GM21717 (cell line): ENCODE measurements at regions not wholly inside any gene's neighbourhood (a gene's known extent, or its start where the extent isn't known, plus 50 kb on each side); places are given as distances from the start of the nearest gene placed in this dataset.

Experiments
- ATAC-seq: cut with Tn5 transposase; IDR thresholded peaks from one replicate; pipeline ENCODE4 v1.9.1; 2021; ENCODE audit warnings: mild to moderate bottlenecking, moderate library complexity; ENCODE audit not compliant: unreplicated experiment

DNA sequence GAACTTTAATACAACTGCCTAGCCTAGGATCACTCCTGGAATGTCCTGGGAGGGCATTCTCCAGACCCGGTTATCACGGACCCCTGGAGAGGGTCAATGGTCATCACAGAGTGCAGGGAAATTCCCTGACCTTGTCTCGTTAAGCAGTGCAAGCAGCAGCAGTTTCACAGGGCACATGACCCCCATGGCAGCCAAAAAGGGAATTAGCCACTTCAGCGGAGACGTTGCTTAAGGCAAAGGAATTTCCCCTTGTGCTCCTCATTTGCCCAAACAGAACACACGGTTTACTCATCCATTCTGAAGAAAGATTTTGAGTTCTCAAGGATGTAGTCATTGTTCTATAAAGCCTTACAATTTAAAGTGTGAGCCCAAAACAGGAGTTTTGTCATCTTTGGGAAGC lies 260.3 kb downstream of the SNX13 start:
- ATAC-seq = no peak

GRCh38 chr7:17680943-17681351 lies 259.3 kb downstream of the SNX13 start:
- ATAC-seq = no peak

GRCh38 chr7:17681965-17682364 lies 258.3 kb downstream of the SNX13 start:
- ATAC-seq = no peak

DNA sequence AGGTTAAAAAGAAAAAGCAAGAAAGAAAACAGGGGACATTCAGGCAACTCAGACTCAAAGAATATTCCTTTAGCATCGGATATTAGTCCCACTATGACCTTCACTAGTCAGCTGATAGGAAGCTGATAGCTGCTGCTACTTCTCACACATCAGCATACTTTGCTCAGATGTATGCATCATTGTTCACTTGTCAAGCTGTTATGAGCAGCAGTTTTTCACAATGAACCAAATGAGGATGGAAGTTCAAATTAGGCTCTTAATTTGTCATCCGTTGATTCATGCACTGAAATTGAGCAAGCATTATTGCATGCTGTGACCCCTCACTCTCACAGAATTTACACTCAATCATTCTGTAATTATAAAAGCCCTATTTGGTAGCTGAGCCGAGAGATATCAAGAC lies 257.7 kb downstream of the SNX13 start:
- ATAC-seq = no peak

DNA sequence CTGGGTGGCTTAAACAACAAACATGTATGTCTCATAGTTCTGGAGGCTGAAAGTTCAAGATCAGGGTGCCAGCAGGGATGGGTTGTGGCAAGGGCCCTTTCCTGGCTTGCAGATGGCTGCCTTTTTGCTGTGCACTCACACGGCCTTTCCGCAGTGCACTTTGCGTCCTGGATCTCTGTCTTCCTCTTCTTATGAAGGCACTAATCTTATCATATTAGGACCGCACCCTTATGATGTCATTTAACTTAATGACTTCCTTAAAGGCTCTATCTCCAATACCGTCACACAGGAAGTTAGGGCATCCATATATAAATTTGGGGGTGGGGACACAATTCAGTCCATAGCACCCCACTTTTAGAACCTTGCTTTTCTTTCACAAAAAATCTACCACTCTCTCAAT lies 255.2 kb downstream of the SNX13 start:
- no peak for ATAC-seq

DNA sequence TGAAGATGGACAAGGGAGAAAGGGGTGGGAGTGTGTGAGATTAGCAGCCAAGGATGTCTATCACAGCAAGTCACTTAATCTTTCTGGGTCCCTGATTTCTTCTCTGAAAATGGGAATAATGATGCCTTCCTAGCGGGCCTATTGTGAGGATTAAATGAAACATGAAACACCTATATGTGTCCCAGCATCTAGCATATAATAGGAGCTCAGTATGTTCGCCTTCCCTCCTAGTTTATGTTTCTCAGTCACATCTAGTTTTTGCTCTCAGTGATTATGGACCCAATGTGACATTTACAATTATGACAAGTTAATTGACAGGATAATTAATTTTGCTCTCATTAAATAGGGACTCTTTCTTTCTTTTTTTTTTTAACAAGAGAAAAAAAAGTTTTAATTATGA lies 252.9 kb downstream of the SNX13 start:
- no peak for ATAC-seq

DNA sequence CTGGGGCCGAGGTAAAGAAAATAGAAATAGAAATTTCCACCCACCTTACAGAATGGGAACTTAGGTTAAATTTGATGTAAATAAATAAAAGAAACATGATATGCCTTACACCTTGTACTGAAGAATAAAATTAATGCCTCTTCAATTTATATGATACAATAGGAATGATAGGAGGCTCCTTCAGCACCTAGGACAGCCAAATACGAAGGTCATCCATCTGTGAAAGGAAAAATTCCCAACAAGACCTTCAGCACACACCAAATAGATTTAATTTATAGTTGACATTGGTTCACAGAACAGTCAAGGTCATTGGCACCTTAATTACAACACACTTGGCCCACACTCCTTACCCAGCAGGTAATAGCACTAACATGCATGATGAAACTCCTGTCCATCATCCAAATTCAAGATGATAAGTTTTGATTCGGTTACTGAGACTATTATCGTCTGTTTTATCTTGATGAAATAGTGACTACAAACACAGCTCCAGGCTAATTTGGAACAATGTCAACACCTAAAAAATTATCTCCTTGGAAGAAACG lies 250.9 kb downstream of the SNX13 start:
- ATAC-seq = no peak

- ATAC-seq = peak; percentile 86
Observed at GRCh38 chr7:17690030-17690429, 250.3 kb downstream of the SNX13 start.

- no peak for ATAC-seq
Observed at GRCh38 chr7:17696422-17696821, 243.9 kb downstream of the SNX13 start.

- ATAC-seq = no peak
Observed at GRCh38 chr7:17697128-17697881, 243.0 kb downstream of the SNX13 start.

- ATAC-seq = no peak
Observed at GRCh38 chr7:17699696-17700095, 240.6 kb downstream of the SNX13 start.

DNA sequence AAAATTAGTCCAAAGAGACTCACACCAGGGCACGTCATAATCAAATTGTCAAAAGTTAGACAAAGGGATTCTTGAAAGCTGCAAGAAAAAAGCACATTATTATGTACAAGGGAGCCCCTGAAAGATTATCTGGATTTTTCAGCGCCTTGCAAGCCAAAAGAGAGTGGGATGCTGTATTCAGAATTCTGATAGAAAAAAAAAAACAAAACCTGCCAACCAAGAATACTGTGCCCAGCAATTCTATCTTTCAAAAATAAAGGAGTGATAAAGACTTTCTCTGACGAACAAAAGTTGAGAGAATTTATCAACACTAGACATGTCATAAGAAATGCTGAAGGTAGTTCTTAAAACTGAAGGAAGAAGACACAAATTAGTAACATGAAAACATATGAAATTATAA lies 240.2 kb downstream of the SNX13 start:
- no peak for ATAC-seq

DNA sequence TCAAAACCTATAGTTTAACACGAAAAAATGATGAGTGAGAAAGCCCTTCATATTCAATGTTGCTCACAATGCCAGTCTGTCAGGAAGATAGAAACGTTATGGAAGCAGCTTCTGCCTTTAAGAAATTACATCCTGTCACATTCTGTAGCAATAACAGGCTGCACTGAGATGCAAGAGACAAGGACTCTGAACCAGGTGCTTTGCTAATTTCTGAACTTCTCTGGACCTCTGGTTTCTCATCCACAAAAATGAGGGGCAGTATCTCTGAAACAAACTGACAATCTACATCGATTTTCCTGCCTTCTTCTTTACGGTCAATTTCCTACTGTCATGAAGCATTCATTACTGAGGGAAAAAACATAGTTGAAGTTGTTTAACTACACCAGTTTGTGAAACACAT lies 234.0 kb downstream of the SNX13 start:
- ATAC-seq = no peak

DNA sequence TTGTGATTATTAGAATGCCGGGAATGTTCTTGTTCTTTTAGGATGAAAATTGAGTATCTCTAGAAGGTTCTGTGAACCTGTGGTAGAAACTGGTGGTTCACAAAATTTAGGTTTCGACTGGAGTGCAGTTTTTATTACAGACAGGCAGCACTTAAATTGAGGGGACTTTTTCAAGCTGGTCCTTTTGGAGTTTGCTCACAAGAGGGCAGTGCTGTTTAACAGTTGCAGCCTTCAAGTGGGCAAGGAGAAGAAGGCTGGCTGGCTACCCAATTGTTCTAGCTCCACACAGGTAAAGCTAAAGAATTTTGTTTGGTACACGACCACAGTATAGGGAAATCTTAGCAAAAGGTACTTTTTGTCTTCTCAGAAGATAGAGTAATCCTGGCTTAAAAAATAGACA lies 233.6 kb downstream of the SNX13 start:
- peak; percentile 77 for ATAC-seq

- no peak for ATAC-seq
Observed at GRCh38 chr7:17709127-17709526, 231.2 kb downstream of the SNX13 start.

DNA sequence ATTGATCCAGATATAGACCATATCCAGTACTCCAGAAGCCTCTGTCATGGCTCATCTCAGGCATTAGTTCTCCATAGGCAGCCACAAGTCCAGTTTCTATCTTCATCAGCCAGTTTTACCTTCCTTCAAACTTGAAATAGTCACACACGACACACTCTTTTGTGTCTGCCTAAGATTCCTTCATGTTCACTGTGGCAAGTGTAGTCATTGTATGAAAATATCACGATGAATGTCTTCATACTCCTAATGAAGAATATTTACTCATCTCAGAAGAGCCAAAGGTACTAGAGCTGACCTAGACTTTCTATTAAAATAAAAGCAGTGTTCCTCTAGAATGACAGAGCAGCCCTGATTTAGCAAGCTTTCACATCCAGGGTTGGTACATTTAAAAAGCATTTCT lies 230.7 kb downstream of the SNX13 start:
- no peak for ATAC-seq

GRCh38 chr7:17710312-17710711 lies 230.0 kb downstream of the SNX13 start:
- no peak for ATAC-seq

DNA sequence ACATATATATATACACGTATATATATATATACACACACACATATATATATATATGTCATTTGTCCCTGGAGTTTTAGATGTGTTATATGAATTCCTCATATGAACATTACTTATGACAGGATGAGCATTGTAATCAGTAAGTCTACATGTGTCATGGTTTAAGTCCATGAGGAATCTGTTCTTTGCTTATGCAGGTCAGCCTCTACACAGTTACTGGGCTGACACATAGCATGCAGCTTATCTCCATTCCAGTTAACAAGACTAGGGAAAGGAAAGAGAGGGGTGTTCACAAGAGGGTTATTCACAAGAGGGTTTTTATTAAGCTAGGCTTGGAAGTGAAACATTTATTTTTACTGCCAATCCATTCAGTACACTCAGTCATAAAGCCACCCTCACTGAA lies 226.7 kb downstream of the SNX13 start:
- ATAC-seq = no peak

DNA sequence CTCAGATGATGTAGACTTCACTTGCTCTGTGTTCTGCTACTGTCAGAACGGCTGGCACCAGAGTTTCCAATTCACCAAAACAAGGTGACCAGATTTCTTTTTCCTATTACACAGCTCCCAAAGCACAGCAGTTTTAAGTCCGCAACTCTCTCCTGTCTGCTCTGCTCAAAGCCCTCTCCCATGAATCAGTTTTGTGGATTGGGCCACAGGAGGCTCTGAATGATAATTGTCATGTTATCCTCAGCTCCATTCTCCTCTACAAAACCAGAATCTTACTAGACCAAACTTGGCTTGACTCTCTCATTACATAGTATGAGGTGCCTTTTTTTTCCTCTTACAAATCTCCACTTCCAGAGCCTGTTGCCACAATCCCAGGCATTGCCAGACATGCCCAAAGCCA lies 223.5 kb downstream of the SNX13 start:
- ATAC-seq = no peak

DNA sequence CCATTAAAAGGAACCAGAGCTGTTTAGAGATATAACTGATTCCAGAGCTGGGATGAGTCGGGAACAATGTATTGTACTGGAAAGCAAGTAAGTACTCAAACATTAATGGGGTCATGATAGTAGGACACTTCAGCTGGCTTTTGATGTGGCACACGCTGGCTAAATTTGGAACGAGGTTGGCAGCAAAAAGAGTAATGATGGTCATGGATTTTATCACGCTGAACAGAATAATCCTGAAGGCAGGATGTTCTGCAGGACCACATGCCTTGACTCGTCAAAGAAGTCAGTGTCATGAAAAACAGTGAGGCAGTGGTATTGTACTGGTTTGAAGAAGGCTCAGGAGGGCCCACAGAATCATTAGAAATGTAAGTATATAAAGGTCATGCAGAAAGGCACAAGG lies 220.3 kb downstream of the SNX13 start:
- no peak for ATAC-seq

GRCh38 chr7:17721736-17722285 lies 218.5 kb downstream of the SNX13 start:
- no peak for ATAC-seq

GRCh38 chr7:17722798-17723197 lies 217.5 kb downstream of the SNX13 start:
- ATAC-seq = no peak

DNA sequence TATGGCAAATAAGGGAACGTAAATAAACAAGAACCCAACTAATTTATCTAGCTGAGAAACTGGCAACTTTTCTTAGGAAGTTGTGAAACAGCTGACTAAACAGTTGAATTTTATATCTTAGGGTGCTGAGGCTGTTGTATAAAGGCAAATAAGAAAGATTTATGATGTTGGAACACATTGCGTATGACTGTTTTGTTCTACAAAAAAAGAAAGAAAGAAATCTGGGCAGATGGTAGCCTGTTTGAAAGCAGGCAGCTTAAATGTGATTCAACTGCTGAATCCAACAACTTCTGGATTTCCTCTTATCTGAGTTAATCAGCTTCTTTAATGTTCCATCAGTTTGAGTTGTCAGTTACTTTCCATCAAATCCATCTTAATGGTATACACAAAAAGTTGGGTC lies 214.5 kb downstream of the SNX13 start:
- no peak for ATAC-seq
